OCI-LY1 (cell line): ENCODE measurements at regions not wholly inside any gene's neighbourhood (a gene's known extent, or its start where the extent isn't known, plus 50 kb on each side); places are given as distances from the start of the nearest gene placed in this dataset.

Experiments
- EZH2 ChIP-seq: fragments of 200-600 bp; sonication (generic), shearing (Covaris generic); IDR thresholded peaks from 2 replicates; pipeline ENCODE4 v1.8.0; 2017; ENCODE audit warnings: borderline replicate concordance, mixed run types, mild to moderate bottlenecking, antibody characterized with exemption, low read length, moderate library complexity, mixed read lengths
- TF ChIP-seq, protein P1 (sequence below): fragments of 200-600 bp; sonication (generic), shearing (Covaris generic); IDR thresholded peaks from 2 replicates; pipeline ENCODE4 v1.5.1; 2017; ENCODE audit warnings: mild to moderate bottlenecking, antibody characterized with exemption, low read length, moderate library complexity, mixed read lengths

DNA sequence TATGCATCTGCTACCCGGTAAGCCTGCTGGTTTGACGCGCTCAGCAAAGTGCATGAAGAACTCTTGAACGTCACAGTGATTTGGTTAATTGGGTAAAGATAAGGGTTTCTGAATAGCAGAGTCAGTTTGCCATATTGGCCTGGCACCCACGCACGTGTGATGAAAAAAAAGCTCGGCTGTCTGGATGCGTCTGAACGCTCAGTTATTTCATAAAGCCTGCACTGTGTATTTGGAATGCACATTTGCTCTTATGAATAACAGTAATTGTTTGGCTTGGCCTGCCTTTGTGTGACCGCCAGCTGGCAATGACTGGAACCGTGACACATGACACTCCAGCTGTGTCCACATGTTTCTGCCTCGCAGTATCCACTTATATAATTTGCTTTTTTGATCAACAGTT is 129.2 kb upstream of the MEIS1 start:
- TF ChIP-seq, protein P1, sequence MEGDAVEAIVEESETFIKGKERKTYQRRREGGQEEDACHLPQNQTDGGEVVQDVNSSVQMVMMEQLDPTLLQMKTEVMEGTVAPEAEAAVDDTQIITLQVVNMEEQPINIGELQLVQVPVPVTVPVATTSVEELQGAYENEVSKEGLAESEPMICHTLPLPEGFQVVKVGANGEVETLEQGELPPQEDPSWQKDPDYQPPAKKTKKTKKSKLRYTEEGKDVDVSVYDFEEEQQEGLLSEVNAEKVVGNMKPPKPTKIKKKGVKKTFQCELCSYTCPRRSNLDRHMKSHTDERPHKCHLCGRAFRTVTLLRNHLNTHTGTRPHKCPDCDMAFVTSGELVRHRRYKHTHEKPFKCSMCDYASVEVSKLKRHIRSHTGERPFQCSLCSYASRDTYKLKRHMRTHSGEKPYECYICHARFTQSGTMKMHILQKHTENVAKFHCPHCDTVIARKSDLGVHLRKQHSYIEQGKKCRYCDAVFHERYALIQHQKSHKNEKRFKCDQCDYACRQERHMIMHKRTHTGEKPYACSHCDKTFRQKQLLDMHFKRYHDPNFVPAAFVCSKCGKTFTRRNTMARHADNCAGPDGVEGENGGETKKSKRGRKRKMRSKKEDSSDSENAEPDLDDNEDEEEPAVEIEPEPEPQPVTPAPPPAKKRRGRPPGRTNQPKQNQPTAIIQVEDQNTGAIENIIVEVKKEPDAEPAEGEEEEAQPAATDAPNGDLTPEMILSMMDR = no peak
- TF ChIP-seq EZH2 = no peak
